HepG2 (cell line): ENCODE measurements at regions not wholly inside any gene's neighbourhood (a gene's known extent, or its start where the extent isn't known, plus 50 kb on each side); places are given as distances from the start of the nearest gene placed in this dataset.

Source experiments
- ATAC-seq: fragments of 200-7000 bp; cut with Tn5 transposase; 3 replicates; pipeline ENCODE4 v1.9.1; 2020; ENCODE audit warnings: mild to moderate bottlenecking, moderate library complexity
- BruUV-seq: library from RNA; stranded (reverse); fragments of 400-500 nt; replicated peaks from 2 replicates; lab custom pipeline; 2021; lab: Mats Ljungman, UMichigan
- CTCF ChIA-PET: fragments of 300-600 bp; formaldehyde crosslinking; extraction: SDS; loops from one replicate; lab custom pipeline; 2021; ENCODE audit warnings: low total read pairs, inconsistent platforms, low intra/inter-chr PET ratio; lab: Yijun Ruan, JAX
- POLR2A ChIA-PET: fragments of 350-600 bp; sonication (Branson Sonifier 250); formaldehyde crosslinking; loops from one replicate; lab custom pipeline; 2020; ENCODE audit warnings: antibody characterized with exemption, inconsistent platforms; lab: Yijun Ruan, JAX
- DNase-seq: peaks from one replicate; pipeline ENCODE4 v3.0.0-alpha.2; 2015; ENCODE audit warnings: low spot score
- FAIRE-seq: peaks from 3 replicates; lab custom pipeline; 2011; peaks lifted over from hg19 to GRCh38; lab: Jason Lieb, UNC
- H2AFZ ChIP-seq: one replicate; pipeline ENCODE4 v1.6.1; 2011; ENCODE audit warnings: low read length, inconsistent platforms
- H3K27ac ChIP-seq: fragments of 300-600 bp; 3 replicates; pipeline ENCODE4 v1.8.0; 2011; ENCODE audit warnings: mixed run types, mild to moderate bottlenecking, mixed read lengths, low read length, inconsistent platforms; ENCODE audit not compliant: insufficient read depth; ENCODE audit errors: extremely low read length
- H3K27me3 ChIP-seq, 2 experiments: fragments of 200-600 bp in 1 of 2; 2 replicates in 1 of 2; 3 replicates in 1 of 2; pipeline versions ENCODE4 v1.6.0 to v1.8.0; 2011; ENCODE audit warnings: low read length in 2 of 2, mild to moderate bottlenecking in 2 of 2, moderate library complexity in 2 of 2, inconsistent platforms in 1 of 2; ENCODE audit not compliant: insufficient read depth in 2 of 2, control insufficient read depth in 1 of 2
- H3K36me3 ChIP-seq, 2 experiments: fragments of 200-600 bp in 1 of 2; replicated peaks in 1 of 2; 2 replicates in 1 of 2; 3 replicates in 1 of 2; pipeline versions ENCODE4 v1.5.1 to v1.8.0; 2011; ENCODE audit warnings: low read length in 2 of 2, inconsistent platforms in 1 of 2; ENCODE audit not compliant: insufficient read depth in 2 of 2, control insufficient read depth in 1 of 2
- H3K4me1 ChIP-seq: 2 replicates; pipeline ENCODE4 v1.5.1; 2012; ENCODE audit warnings: low read length, inconsistent platforms; ENCODE audit not compliant: insufficient read depth
- H3K4me2 ChIP-seq: 2 replicates; pipeline ENCODE4 v1.6.0; 2011; ENCODE audit warnings: low read depth, low read length, inconsistent platforms
- H3K4me3 ChIP-seq, 3 experiments: fragments of 200-600 bp in 1 of 3; sonication (generic), shearing (Covaris generic) in 1 of 3; replicated peaks in 1 of 3; 2 replicates each; pipeline ENCODE4 v1.5.1; 2011 to 2016; ENCODE audit warnings: low read length in 3 of 3, inconsistent platforms in 2 of 3, low read depth in 2 of 3, mild to moderate bottlenecking in 2 of 3, control low read depth in 1 of 3, mixed read lengths in 1 of 3; ENCODE audit not compliant: insufficient read depth in 1 of 3
- H3K79me2 ChIP-seq: one replicate; pipeline ENCODE4 v1.6.1; 2011; ENCODE audit warnings: low read length, inconsistent platforms; ENCODE audit not compliant: insufficient read depth
- H3K9ac ChIP-seq: 2 replicates; pipeline ENCODE4 v1.6.0; 2011; ENCODE audit warnings: mild to moderate bottlenecking, low read depth, low read length, inconsistent platforms; ENCODE audit not compliant: insufficient read depth
- H3K9me3 ChIP-seq: 2 replicates; pipeline ENCODE4 v1.5.1; 2012; ENCODE audit warnings: mild to moderate bottlenecking, low read length
- H4K20me1 ChIP-seq: 2 replicates; pipeline ENCODE4 v1.6.0; 2011; ENCODE audit warnings: inconsistent platforms, mild to moderate bottlenecking, low read length, moderate library complexity; ENCODE audit not compliant: insufficient read depth
- ARNT ChIP-seq: fragments of 450-650 bp; IDR thresholded peaks from 2 replicates; pipeline ENCODE4 v1.6.1; 2017
- CTCF ChIP-seq: sonication (generic); formaldehyde crosslinking; IDR thresholded peaks from 2 replicates; pipeline ENCODE4 v1.5.0; 2020; ENCODE audit warnings: mild to moderate bottlenecking, missing genetic modification reagents, moderate library complexity
- ELF4 ChIP-seq: sonication (generic); formaldehyde crosslinking; IDR thresholded peaks from 2 replicates; pipeline ENCODE4 v1.5.0; 2020; ENCODE audit warnings: missing genetic modification reagents, mild to moderate bottlenecking, moderate library complexity, borderline replicate concordance
- FOXP1 ChIP-seq, 2 experiments: fragments of 450-650 bp in 1 of 2; IDR thresholded peaks; 2 replicates each; pipeline ENCODE4 v1.6.1; 2017 to 2018; ENCODE audit warnings: antibody characterized with exemption in 1 of 2
- GZF1 ChIP-seq: sonication (generic); formaldehyde crosslinking; IDR thresholded peaks from 2 replicates; pipeline ENCODE4 v1.5.1; 2020; ENCODE audit warnings: mild to moderate bottlenecking, missing genetic modification reagents
- HES4 ChIP-seq: sonication (generic); formaldehyde crosslinking; IDR thresholded peaks from 2 replicates; pipeline ENCODE4 v1.9.0; 2021; ENCODE audit warnings: mild to moderate bottlenecking, missing genetic modification reagents, borderline replicate concordance
- KLF13 ChIP-seq: sonication (generic); formaldehyde crosslinking; IDR thresholded peaks from 2 replicates; pipeline ENCODE4 v1.4.0; 2020; ENCODE audit warnings: mild to moderate bottlenecking, missing genetic modification reagents
- NFE2L1 ChIP-seq: sonication (generic); formaldehyde crosslinking; IDR thresholded peaks from 2 replicates; pipeline ENCODE4 v1.4.0; 2020; ENCODE audit warnings: missing genetic modification reagents, mild to moderate bottlenecking, borderline replicate concordance
- PAXIP1 ChIP-seq: sonication (generic); formaldehyde crosslinking; conservative IDR thresholded peaks from 2 replicates; pipeline ENCODE4 v1.4.0; 2020; ENCODE audit warnings: mild to moderate bottlenecking, missing genetic modification reagents, moderate library complexity
- SRSF9 ChIP-seq: fragments of 200-400 bp; formaldehyde crosslinking; IDR thresholded peaks from 2 replicates; pipeline ENCODE4 v1.6.1; 2018; ENCODE audit warnings: borderline replicate concordance, mild to moderate bottlenecking, low read depth, low read length; ENCODE audit not compliant: insufficient read depth, poor library complexity, severe bottlenecking
- WIZ ChIP-seq: sonication (generic); formaldehyde crosslinking; IDR thresholded peaks from 2 replicates; pipeline ENCODE4 v1.5.1; 2020; ENCODE audit warnings: mild to moderate bottlenecking, missing genetic modification reagents
- ZFP90 ChIP-seq: sonication (generic); formaldehyde crosslinking; IDR thresholded peaks from 2 replicates; pipeline ENCODE4 v1.8.0; 2022; ENCODE audit warnings: missing genetic modification reagents, mild to moderate bottlenecking, inconsistent platforms, borderline replicate concordance
- ZKSCAN1 ChIP-seq: fragments of 150-350 bp; IDR thresholded peaks from 2 replicates; pipeline ENCODE4 v1.6.1; 2014; ENCODE audit warnings: low read length
- ZKSCAN8 ChIP-seq: IDR thresholded peaks from 2 replicates; pipeline ENCODE4 v1.6.1; 2016; ENCODE audit warnings: borderline replicate concordance, missing genetic modification reagents, missing compliant biosample characterization
- ZNF337 ChIP-seq: sonication (generic); formaldehyde crosslinking; IDR thresholded peaks from 2 replicates; pipeline ENCODE4 v1.5.1; 2020; ENCODE audit warnings: missing genetic modification reagents, low read depth, mild to moderate bottlenecking, borderline replicate concordance
- ZNF501 ChIP-seq: sonication (generic); formaldehyde crosslinking; IDR thresholded peaks from 2 replicates; pipeline ENCODE4 v1.5.1; 2020; ENCODE audit warnings: mild to moderate bottlenecking, moderate library complexity, missing genetic modification reagents
- ZNF878 ChIP-seq: sonication (generic); formaldehyde crosslinking; IDR thresholded peaks from 2 replicates; pipeline ENCODE4 v1.8.1; 2023; ENCODE audit warnings: mild to moderate bottlenecking, missing genetic modification reagents, moderate library complexity
- WGBS: methylation state at CpG from one replicate; pipeline ENCODE4 v1.1.6; 2017; ENCODE audit warnings: low lambda C conversion rate; 5-methylcytosine and 5-hydroxymethylcytosine counted together
- in situ Hi-C: cut with HindIII; loops from 2 replicates; pipeline ENCODE4 v1.10.0; 2017; ENCODE audit warnings: low pct_unique_long_range_greater_than_20kb; ENCODE audit not compliant: extremely low pct_ligation_motif_present
- intact Hi-C: fragments of 100-400 bp; cut with micrococcal nuclease; formaldehyde crosslinking; loops from one replicate; pipeline ENCODE4 v1.10.0; 2022; ENCODE audit not compliant: unreplicated experiment

- POLR2A ChIA-PET: no interaction called here
- no peak overlapping the region for H3K4me2 ChIP-seq
- no peak for ATAC-seq
- H3K9me3 ChIP-seq: no peaks in the 10 kb centered on the region
- BruUV-seq: no TSS peak
- no peak for DNase-seq
- no peaks in the 10 kb centered on the region for H3K27me3 ChIP-seq
- no peak overlapping the region for H3K9ac ChIP-seq
- H3K4me3 ChIP-seq: no peak overlapping the region
- no peaks in the 10 kb centered on the region for H3K4me1 ChIP-seq
- H3K36me3 ChIP-seq: no peaks in the 10 kb centered on the region
- no peak overlapping the region for H2AFZ ChIP-seq
- no peak for FAIRE-seq
- intact Hi-C loops (no loop called here), in situ Hi-C loops (no loop called here)
- no peak overlapping the region for H3K27ac ChIP-seq
- no peaks in the 10 kb centered on the region for H3K79me2 ChIP-seq
- no peaks in the 10 kb centered on the region for H4K20me1 ChIP-seq
- 8% methylated on average over 5 of the region's 5 CpGs for WGBS
- CTCF ChIA-PET: no interaction called here
- TF ChIP-seq ZNF878 (CRISPR knock-in tag) (no peak), ZNF337 (no peak), CTCF (CRISPR knock-in tag) (no peak), SRSF9 (no peak), WIZ (CRISPR knock-in tag) (no peak), ARNT (no peak), KLF13 (no peak), GZF1 (no peak), PAXIP1 (CRISPR knock-in tag) (no peak), ELF4 (CRISPR knock-in tag) (no peak), ZNF501 (CRISPR knock-in tag) (no peak), NFE2L1 (CRISPR knock-in tag) (no peak), FOXP1 (IDR thresholded peaks at IDR 0.05) (no peak), FOXP1 (CRISPR knock-in tag; IDR thresholded peaks at IDR 0.05) (no peak), HES4 (CRISPR knock-in tag) (no peak), ZKSCAN1 (no peak), ZFP90 (CRISPR knock-in tag) (no peak), ZKSCAN8 (CRISPR knock-in tag) (no peak)
Observed at GRCh38 chr2:196288006-196288538, 116.7 kb upstream of the STK17B start.
